Testis (tissue), 2 donors: ENCODE measurements at regions not wholly inside any gene's neighbourhood (a gene's known extent, or its start where the extent isn't known, plus 50 kb on each side); places are given as distances from the start of the nearest gene placed in this dataset.

ENCODE experiments used
- DNase-seq: peaks from one replicate; pipeline ENCODE4 v3.0.0-alpha.2; 2019
- H3K27ac ChIP-seq, 2 donors: fragments of 200-600 bp; sonication (generic); one replicate each; pipeline ENCODE4 v1.5.1; 2019
- H3K27me3 ChIP-seq: fragments of 200-600 bp; sonication (generic); one replicate; pipeline ENCODE4 v1.5.1; 2019
- H3K36me3 ChIP-seq: fragments of 200-600 bp; sonication (generic); one replicate; pipeline ENCODE4 v1.5.1; 2017; ENCODE audit warnings: low read depth; ENCODE audit errors: missing control alignments
- H3K4me1 ChIP-seq: fragments of 200-600 bp; sonication (generic); one replicate; pipeline ENCODE4 v1.5.1; 2019
- H3K4me3 ChIP-seq, 2 donors: fragments of 200-600 bp; sonication (generic); one replicate each; pipeline ENCODE4 v1.5.1; 2017 to 2019
- H3K9me3 ChIP-seq: fragments of 200-600 bp; sonication (generic); one replicate; pipeline ENCODE4 v1.5.1; 2017
- CTCF ChIP-seq, 3 experiments: fragments of 450-650 bp in 2 of 3; fragments of 200-600 bp in 1 of 3; sonication (generic) in 1 of 3; IDR thresholded peaks; one replicate each; pipeline ENCODE4 v1.5.1; 2016 to 2019; ENCODE audit warnings: antibody characterized with exemption in 3 of 3, mild to moderate bottlenecking in 2 of 3, moderate library complexity in 1 of 3
- POLR2A ChIP-seq: fragments of 450-650 bp; IDR thresholded peaks from one replicate; pipeline ENCODE4 v1.6.1; 2017; ENCODE audit warnings: antibody characterized with exemption, mild to moderate bottlenecking, moderate library complexity
- WGBS, 2 donors: methylation state at CpG; one replicate each; pipeline ENCODE4 v1.1.5; 2018; 5-methylcytosine and 5-hydroxymethylcytosine counted together
- intact Hi-C: fragments of 100-400 bp; cut with DNase I; formaldehyde crosslinking; loops from one replicate; pipeline ENCODE4 v1.15.1; 2023; ENCODE audit warnings: low total_unique reads

DNA sequence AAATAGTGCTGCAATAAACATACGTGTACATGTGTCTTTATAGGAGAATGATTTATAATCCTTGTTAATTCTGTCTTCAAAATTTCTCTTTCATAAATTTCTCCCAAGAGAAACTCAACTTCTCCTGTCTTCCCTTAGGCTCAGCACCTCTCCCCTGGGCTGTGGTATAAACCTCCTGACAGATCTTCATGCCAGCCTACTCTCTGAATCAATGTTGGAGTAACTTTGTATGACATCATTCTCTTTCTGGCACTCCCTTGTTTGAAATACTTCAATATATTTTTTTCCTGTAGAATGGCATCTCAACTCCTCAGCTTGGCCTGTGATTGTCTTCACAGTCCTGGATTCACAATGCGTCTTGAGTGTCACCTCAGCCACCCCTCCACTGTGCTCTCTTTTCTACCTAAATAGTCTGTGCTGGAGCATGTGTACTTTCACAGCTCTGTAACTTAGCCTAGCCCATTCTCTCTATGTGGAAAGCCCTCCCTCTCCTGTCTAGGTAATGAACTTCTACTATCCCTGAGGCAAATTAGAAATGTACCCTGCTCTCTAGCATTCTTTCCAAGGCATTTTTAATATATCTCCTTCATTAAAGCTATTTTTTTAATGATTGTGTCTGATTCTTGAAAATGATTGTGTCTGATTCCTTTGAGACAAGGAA, 649.9 kb upstream of the FANCL start:
- intact Hi-C loops: no loop called here
- no peak for DNase-seq
- H3K27me3 ChIP-seq: no peaks in the 10 kb centered on the region
- H3K4me3 ChIP-seq: no peak overlapping the region
- 91 to 94% methylated on average over 2 of the region's 2 CpGs for WGBS, 2 donors
- H3K27ac ChIP-seq: no peak overlapping the region
- TF ChIP-seq POLR2A (no peak), CTCF (IDR thresholded peaks at IDR 0.05) (no peak)
- no peaks in the 10 kb centered on the region for H3K9me3 ChIP-seq
- H3K36me3 ChIP-seq: no peaks in the 10 kb centered on the region
- no peaks in the 10 kb centered on the region for H3K4me1 ChIP-seq

DNA sequence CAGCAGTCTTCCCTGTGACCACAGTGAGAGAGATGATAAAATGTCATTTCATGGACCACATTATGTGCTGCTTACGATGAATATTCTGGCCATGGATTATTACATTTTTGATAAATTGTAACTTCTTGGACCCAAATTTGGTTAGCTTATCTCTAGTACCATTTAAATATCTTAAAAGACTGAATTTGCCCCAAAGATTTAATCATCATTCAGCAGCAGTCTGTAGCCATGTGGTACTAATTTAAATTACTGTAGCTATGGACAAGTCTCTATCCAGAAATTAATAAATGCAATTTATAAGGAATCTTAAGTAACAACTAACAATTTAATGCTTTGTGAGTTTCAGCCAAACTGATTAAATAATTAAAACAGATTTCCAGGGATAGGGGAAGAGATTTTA, 644.9 kb upstream of the FANCL start:
- Histone ChIP-seq H3K9me3 (no peaks in the 10 kb centered on the region), H3K36me3 (no peaks in the 10 kb centered on the region), H3K4me3 (no peak overlapping the region), H3K27me3 (no peaks in the 10 kb centered on the region), H3K27ac (no peak overlapping the region), H3K4me1 (no peaks in the 10 kb centered on the region)
- no peak for TF ChIP-seq CTCF (IDR thresholded peaks at IDR 0.05)
- TF ChIP-seq POLR2A: no peak
- no peak for DNase-seq
- intact Hi-C loops: no loop called here
- WGBS, 2 donors: 61 to 89% methylated on average over 1 of the region's 1 CpG

GRCh38 chr2:58879834-58880233, 638.7 kb upstream of the FANCL start:
- intact Hi-C loops: no loop called here
- TF ChIP-seq POLR2A (no peak), CTCF (IDR thresholded peaks at IDR 0.05) (no peak)
- 75 to 90% methylated on average over 4 of the region's 4 CpGs for WGBS, 2 donors

GRCh38 chr2:58878778-58879177, 637.7 kb upstream of the FANCL start:
- intact Hi-C loops: no loop called here
- no peak for DNase-seq
- no peak for TF ChIP-seq CTCF (IDR thresholded peaks at IDR 0.05)
- no peak for TF ChIP-seq POLR2A
- no peak overlapping the region for H3K27ac ChIP-seq
- H3K36me3 ChIP-seq: no peaks in the 10 kb centered on the region
- H3K4me1 ChIP-seq: no peaks in the 10 kb centered on the region
- H3K9me3 ChIP-seq: no peaks in the 10 kb centered on the region
- H3K4me3 ChIP-seq: no peak overlapping the region
- WGBS, 2 donors: 79 to 89% methylated on average over 1 of the region's 1 CpG
- H3K27me3 ChIP-seq: no peaks in the 10 kb centered on the region

More at GRCh38 chr2:58879834-58880233, 638.7 kb upstream of the FANCL start:
- Histone ChIP-seq H3K4me1 (no peaks in the 10 kb centered on the region), H3K27me3 (no peaks in the 10 kb centered on the region), H3K4me3 (no peak overlapping the region), H3K9me3 (no peaks in the 10 kb centered on the region), H3K36me3 (no peaks in the 10 kb centered on the region), H3K27ac (no peak overlapping the region)
- no peak for DNase-seq

DNA sequence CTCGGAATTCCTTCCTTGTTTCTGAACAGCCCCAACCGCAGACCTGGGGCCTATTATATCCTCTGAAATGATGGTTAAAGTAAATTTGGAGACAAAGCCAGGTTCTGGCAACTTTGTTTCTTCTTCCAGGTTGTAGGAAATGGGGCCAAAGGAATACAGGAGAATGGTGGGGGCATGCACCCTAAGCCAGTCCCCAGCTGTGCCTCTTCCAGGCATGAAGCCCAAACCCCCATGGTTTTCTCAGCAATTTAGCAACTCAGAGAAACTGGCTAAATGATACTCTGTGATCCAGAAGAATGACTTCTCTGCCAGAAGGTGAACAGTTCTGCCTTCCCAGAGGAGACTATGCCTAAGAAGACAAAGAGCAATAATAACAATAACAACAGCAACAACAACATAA, 635.0 kb upstream of the FANCL start:
- Histone ChIP-seq H3K9me3 (no peaks in the 10 kb centered on the region), H3K36me3 (no peaks in the 10 kb centered on the region), H3K4me3 (no peak overlapping the region), H3K4me1 (no peaks in the 10 kb centered on the region), H3K27me3 (no peaks in the 10 kb centered on the region), H3K27ac (no peak overlapping the region)
- no peak for DNase-seq
- WGBS, 2 donors: 77 to 88% methylated on average over 2 of the region's 2 CpGs
- no peak for TF ChIP-seq CTCF (IDR thresholded peaks at IDR 0.05)
- TF ChIP-seq POLR2A: no peak
- intact Hi-C loops: no loop called here
